MCF 10A (cell line): ENCODE measurements at regions not wholly inside any gene's neighbourhood (a gene's known extent, or its start where the extent isn't known, plus 50 kb on each side); places are given as distances from the start of the nearest gene placed in this dataset.

ENCODE experiments used
- BruUV-seq: library from RNA; stranded (reverse); fragments of 400-500 nt; replicated peaks from 2 replicates; lab custom pipeline; 2021; lab: Mats Ljungman, UMichigan
- CTCF ChIA-PET: fragments of 300-600 bp; sonication (Branson Sonifier 250); formaldehyde crosslinking; extraction: SDS; loops from one replicate; lab custom pipeline; 2021; ENCODE audit warnings: antibody characterized with exemption, inconsistent platforms; lab: Yijun Ruan, JAX
- POLR2A ChIA-PET: fragments of 300-600, 350-650 bp; sonication (Branson Sonifier 250); formaldehyde crosslinking; extraction: SDS; loops from one replicate; lab custom pipeline; 2020; ENCODE audit warnings: antibody characterized with exemption, inconsistent platforms; lab: Yijun Ruan, JAX
- DNase-seq: peaks from one replicate; pipeline ENCODE4 v3.0.0-alpha.2; 2018; ENCODE audit not compliant: unreplicated experiment
- H3K27ac Mint-ChIP-seq: one replicate; pipeline ENCODE4 v1.8.0; 2022; ENCODE audit warnings: mild to moderate bottlenecking, low read depth, mixed read lengths; ENCODE audit not compliant: unreplicated experiment
- H3K27me3 Mint-ChIP-seq: one replicate; pipeline ENCODE4 v1.8.0; 2022; ENCODE audit warnings: mixed read lengths; ENCODE audit not compliant: insufficient read depth, unreplicated experiment
- H3K36me3 Mint-ChIP-seq: one replicate; pipeline ENCODE4 v1.8.0; 2022; ENCODE audit warnings: mild to moderate bottlenecking, moderate library complexity, mixed read lengths; ENCODE audit not compliant: insufficient read depth, unreplicated experiment
- H3K4me1 Mint-ChIP-seq: one replicate; pipeline ENCODE4 v1.8.0; 2022; ENCODE audit warnings: mixed read lengths; ENCODE audit not compliant: insufficient read depth, unreplicated experiment
- H3K4me3 Mint-ChIP-seq: one replicate; pipeline ENCODE4 v1.8.0; 2022; ENCODE audit warnings: mild to moderate bottlenecking, moderate library complexity, mixed read lengths; ENCODE audit not compliant: unreplicated experiment
- H3K9me3 Mint-ChIP-seq: one replicate; pipeline ENCODE4 v1.8.0; 2022; ENCODE audit warnings: mixed read lengths; ENCODE audit not compliant: unreplicated experiment
- intact Hi-C: fragments of 100-400 bp; cut with micrococcal nuclease; formaldehyde crosslinking; loops from 2 replicates; pipeline ENCODE4 v1.14.1; 2022
- TF ChIP-seq, protein P1 (sequence below): fragments of 200-600 bp; IDR thresholded peaks from one replicate; pipeline ENCODE4 v1.8.0; 2022; ENCODE audit warnings: antibody characterized with exemption, mild to moderate bottlenecking; ENCODE audit not compliant: unreplicated experiment

DNA sequence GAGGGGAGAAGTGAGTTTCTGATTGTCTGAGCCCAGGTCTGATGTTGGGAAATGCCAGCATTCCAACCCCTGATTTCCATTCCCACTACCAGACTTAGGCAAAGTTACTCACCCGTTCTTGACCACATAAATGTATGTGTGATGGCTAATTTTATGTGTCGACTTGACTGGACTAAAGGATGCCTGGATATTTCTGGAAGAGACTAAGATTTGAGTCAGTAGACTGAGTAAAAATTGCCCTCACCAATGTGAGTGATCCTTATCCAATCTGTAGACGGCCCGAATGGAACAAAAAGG is 95.8 kb upstream of the TAB2 start:
- Mint-ChIP-seq H3K4me1 (no peaks in the 10 kb centered on the region), H3K36me3 (no peaks in the 10 kb centered on the region), H3K4me3 (no peak overlapping the region), H3K27me3 (no peaks in the 10 kb centered on the region), H3K27ac (no peak overlapping the region), H3K9me3 (no peaks in the 10 kb centered on the region)
- intact Hi-C loops = no loop called here
- ChIA-PET POLR2A (no interaction called here), CTCF (no interaction called here)
- no peak for DNase-seq
- TF ChIP-seq, protein P1, sequence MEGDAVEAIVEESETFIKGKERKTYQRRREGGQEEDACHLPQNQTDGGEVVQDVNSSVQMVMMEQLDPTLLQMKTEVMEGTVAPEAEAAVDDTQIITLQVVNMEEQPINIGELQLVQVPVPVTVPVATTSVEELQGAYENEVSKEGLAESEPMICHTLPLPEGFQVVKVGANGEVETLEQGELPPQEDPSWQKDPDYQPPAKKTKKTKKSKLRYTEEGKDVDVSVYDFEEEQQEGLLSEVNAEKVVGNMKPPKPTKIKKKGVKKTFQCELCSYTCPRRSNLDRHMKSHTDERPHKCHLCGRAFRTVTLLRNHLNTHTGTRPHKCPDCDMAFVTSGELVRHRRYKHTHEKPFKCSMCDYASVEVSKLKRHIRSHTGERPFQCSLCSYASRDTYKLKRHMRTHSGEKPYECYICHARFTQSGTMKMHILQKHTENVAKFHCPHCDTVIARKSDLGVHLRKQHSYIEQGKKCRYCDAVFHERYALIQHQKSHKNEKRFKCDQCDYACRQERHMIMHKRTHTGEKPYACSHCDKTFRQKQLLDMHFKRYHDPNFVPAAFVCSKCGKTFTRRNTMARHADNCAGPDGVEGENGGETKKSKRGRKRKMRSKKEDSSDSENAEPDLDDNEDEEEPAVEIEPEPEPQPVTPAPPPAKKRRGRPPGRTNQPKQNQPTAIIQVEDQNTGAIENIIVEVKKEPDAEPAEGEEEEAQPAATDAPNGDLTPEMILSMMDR = no peak
- BruUV-seq = no TSS peak

DNA sequence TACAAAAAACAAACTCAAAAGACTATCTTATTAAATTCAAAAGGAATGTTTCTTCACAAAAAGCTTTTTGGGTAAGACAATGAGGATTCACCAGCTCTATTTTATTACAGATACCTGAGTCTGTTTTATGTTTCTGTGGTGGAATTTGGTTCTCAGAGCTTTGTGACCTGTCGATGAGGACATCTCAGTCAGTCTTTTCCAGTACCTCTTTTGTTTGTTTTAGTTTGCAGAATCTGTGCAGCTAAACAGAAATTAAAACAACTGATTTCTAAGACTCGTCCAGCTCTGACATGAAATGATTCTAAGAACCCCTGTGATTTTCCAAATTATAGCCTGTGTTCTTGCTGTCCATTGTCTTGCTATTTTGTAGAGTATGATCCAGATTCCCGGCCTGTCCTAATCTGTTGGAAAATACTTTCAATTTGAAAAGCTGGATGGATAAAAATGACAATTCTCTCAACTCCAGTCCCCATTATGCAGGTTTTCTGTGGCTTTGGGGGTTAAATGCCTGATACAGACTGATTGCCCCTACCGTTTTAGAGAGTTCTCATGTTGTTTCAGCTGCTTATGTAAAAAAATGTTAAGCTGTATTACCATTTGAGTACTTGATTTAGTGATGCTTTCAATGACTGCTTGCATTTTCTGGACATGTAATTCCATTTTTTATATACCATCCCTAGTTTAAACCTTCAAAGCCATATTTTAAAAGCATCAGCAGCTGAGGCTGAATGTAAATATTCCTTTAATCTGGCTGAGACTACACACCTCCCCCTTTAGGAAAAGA is 94.2 kb upstream of the TAB2 start:
- no peaks in the 10 kb centered on the region for H3K9me3 Mint-ChIP-seq
- no peak overlapping the region for H3K27ac Mint-ChIP-seq

DNA sequence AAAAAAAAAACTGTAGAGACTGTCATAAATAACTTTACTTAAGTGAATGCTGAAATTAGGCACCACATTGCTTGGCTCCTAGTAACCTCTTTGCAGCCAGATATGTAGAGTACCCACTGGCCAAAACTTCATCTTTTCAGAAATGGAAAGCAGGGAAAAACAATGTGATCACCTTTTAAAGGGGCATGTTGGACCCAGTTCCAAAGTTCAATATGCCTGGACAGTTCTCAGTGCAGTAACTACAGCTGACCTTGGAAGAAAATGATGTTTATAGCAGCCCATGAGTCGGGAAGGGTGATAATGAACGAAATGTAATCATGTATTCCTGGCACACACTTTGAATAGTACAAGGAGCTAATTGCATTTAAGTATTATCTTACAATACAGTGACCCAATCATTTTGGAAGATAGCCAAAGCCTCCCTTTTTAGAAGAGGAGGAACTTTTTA is 93.6 kb upstream of the TAB2 start:
- Mint-ChIP-seq H3K4me3 (no peak overlapping the region), H3K27me3 (no peaks in the 10 kb centered on the region), H3K4me1 (no peaks in the 10 kb centered on the region), H3K36me3 (peaks cover 5% of the 10 kb centered on the region), H3K9me3 (no peaks in the 10 kb centered on the region), H3K27ac (no peak overlapping the region)
- TF ChIP-seq, protein P1 = no peak
- ChIA-PET CTCF (no interaction called here), POLR2A (interaction anchor here (0.6 to 1.6 kb wide), 3 partner anchors 26 to 162 kb away, joined by 3 read pairs; no protein-coding TSS in a partner anchor)
- BruUV-seq = no TSS peak
- intact Hi-C loops = no loop called here
- no peak for DNase-seq

More for the DNA sequence above, 94.2 kb upstream of the TAB2 start:
- Mint-ChIP-seq H3K4me3 (no peak overlapping the region), H3K4me1 (no peaks in the 10 kb centered on the region), H3K36me3 (peaks cover 5% of the 10 kb centered on the region), H3K27me3 (no peaks in the 10 kb centered on the region)
- DNase-seq = no peak
- ChIA-PET POLR2A (interaction anchor here (0.7 to 1.6 kb wide), 5 partner anchors 9 to 191 kb away, joined by 3 read pairs; no protein-coding TSS in a partner anchor), CTCF (interaction anchor here (0.6 kb wide), 2 partner anchors 58 to 104 kb away, joined by 3 read pairs; no protein-coding TSS in a partner anchor)
- intact Hi-C loops = no loop called here
- TF ChIP-seq, protein P1 = no peak
- no TSS peak for BruUV-seq

DNA sequence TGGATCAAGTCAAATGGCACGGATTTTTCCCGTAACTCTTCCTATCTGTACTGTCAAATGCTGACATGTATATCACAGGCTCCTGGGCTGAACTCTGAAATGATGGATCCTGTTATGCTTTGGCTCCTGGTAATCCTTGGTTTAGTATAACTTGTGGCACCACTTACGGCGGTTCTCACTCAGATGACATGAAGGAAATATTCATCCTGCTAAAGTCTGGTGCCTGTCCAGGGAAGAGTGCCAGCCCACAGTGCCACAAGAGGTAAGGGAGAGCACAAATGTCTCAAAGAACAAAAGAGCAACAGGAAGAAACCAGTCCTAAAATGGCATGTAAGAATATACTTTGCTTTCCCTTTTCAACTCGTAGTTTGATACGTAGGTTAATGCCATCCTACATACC is 93.1 kb upstream of the TAB2 start:
- Mint-ChIP-seq H3K4me3 (no peak overlapping the region), H3K27ac (no peak overlapping the region), H3K4me1 (no peaks in the 10 kb centered on the region), H3K27me3 (no peaks in the 10 kb centered on the region), H3K36me3 (peaks cover 5% of the 10 kb centered on the region), H3K9me3 (no peaks in the 10 kb centered on the region)
- TF ChIP-seq, protein P1 = no peak
- BruUV-seq = no TSS peak
- no peak for DNase-seq
- ChIA-PET CTCF (interaction anchor here (0.6 kb wide), 1 partner anchor 199 kb away, joined by 3 read pairs; no protein-coding TSS in a partner anchor), POLR2A (interaction anchor here (0.6 to 0.8 kb wide), 2 partner anchors 11 to 162 kb away, joined by 3 read pairs; no protein-coding TSS in a partner anchor)
- intact Hi-C loops = no loop called here
